Urothelium cell line (cell line): ENCODE measurements at regions not wholly inside any gene's neighbourhood (a gene's known extent, or its start where the extent isn't known, plus 50 kb on each side); places are given as distances from the start of the nearest gene placed in this dataset.
"Not testable (repeated sequence)": the region's sequence is repeated elsewhere in the genome, so short reads cannot be mapped to it uniquely, and the experiment has no call there.

Experiments used
- DNase-seq: peaks from one replicate; pipeline ENCODE4 v3.0.0; 2011; ENCODE audit warnings: low spot score, mixed read lengths
- FAIRE-seq: peaks from 2 replicates; lab custom pipeline; 2011; peaks lifted over from hg19 to GRCh38; lab: Jason Lieb, UNC

DNA sequence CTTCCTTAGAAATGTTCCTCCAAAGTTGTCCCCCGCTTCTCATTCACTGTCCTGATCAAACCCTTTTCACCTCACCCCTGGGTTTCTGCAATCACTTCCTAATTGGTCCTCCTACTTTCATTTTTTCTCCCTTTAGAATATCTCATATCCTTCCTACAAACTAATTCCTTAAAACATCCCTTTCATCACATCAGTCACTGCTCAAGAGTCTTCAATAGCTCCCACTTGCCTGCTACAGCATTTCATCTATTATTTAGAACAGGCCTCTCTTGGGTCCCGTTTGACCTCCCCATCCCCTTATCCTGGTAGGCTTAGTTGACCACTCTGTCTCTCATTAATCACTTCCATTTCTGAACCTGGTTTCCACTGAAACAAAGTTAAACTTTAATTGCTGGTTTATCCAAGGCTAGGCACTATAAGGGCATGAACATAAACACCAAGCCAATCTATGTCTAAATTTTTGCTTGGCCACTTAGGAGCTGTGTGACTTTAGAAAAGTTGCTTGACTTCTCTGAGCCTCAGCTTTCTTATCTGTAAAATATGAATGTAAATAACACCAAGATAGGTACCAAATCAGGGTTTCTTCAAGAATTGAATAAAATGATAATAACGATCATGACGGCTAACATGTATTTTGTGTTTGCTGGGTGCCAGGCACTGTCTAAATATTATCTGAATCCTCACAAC, 202.1 kb upstream of the WWC1 start:
- no peak for FAIRE-seq
- DNase-seq, result no peak

DNA sequence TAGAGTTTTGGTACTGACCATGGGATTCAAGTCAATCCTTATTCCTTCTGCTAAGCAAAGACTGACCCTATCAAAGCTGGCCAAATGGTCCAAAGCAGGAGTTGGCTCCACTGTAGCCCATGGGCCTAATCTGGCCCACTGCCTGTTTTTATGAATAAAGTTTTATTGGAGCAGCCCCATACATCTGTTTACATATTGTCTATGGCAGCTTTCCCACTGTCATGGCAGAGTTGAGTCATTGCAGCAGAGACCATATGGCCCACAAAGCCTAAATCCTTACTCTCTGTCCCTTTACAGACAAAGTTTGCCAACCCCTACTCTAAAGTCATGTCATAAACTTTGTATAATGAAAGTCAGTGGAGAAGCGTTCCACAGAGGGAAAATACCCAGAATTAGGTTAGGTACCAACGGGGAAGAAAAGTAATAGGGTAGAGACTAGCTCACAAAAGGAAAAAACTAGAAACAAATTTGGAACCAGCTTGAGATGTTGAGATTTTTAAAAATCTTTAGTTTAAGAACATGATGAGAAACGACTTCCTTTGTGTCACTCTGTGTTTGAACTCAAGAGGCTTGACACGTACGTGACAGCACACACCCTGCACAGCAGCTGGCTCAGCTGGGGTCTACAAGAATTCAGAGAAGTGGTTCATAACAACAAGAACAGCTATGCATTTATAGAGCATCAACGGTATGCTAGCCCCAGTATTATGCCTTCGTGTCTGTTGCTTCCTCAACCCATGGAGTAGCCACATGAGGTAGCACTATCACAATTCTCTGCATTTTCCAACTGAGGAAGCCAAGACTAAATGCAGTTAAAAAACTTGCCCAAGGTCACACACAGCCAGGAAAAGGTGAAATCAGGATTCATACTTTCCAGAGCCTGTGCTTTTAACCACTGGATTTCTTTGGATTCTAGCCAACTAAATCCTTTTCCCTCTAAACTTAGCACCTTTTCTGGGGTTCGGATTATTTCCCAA, 198.9 kb upstream of the WWC1 start:
- FAIRE-seq (no peak), DNase-seq (no peak)

- FAIRE-seq (no peak), DNase-seq (no peak)
These were observed 198.1 kb upstream of the WWC1 start for GRCh38 chr5:168093200-168093910.

- no peak for DNase-seq
- no peak for FAIRE-seq
These were observed 194.9 kb upstream of the WWC1 start for GRCh38 chr5:168096525-168096924.

- no peak for DNase-seq
- FAIRE-seq, result no peak
These were observed 193.4 kb upstream of the WWC1 start for GRCh38 chr5:168097876-168098653.

DNA sequence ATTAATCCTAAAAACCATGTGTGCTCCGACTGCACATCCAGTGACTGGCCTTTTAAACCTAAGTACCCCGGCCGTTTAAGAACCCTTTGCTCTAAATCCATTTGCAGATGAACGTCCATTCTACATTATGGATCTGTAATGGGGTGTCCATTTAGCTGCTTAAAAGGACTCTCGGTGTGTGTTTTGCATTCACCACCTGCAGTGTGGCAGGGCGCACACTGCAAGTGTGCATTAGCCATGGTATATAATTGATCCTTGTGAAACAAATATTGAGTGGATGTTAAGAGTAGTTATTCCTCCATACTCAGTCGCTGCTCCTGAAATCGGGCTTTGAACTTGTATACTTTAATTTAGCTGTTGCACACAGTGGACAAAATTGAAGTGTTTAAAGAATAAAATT, 190.1 kb upstream of the WWC1 start:
- DNase-seq (no peak), FAIRE-seq (no peak)

DNA sequence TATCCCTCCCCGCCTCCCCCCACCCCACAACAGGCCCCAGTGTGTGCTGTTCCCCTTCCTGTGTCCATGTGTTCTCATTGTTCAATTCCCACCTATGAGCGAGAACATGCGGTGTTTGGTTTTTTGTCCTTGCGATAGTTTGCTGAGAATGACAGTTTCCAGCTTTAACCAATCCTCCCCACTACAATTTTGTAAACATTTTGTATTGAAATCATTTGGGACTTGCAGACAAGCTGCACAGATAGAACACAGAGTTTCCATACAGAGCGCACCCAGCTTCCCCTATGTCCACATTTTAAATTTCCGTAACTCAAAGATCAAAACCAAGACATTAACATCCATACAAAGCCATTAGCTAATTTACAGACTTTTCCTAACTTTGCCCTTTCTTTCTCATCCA, 188.4 kb upstream of the WWC1 start:
- DNase-seq, result not testable (repeated sequence)
- peak; percentile 40 for FAIRE-seq

DNA sequence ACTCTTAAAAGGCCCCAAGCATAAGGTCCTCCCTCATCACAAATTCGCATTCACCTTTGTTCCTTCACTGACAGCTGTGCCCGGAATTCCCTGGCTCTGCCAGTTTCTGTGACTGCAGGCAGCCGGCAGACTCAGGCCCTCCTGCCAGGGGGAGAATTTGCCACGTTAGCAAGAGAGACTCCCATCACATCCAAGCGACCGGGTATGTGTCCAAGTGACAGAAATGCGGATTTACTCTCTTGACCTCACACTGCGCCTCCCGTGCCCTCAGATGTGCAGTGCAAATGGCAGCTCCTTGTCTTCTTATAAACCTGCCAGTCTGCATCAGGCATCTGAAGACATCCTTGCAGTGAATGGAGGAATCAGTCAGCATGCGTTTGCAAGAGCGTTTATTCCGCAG, 187.1 kb upstream of the WWC1 start:
- DNase-seq (no peak), FAIRE-seq (no peak)

- no peak for FAIRE-seq
- DNase-seq, result peak; percentile 32
These were observed 186.5 kb upstream of the WWC1 start for GRCh38 chr5:168104811-168105481.

- FAIRE-seq (peak; percentile 85), DNase-seq (peak; percentile 73)
These were observed 185.3 kb upstream of the WWC1 start for GRCh38 chr5:168106008-168106761.

- no peak for FAIRE-seq
These were observed 182.0 kb upstream of the WWC1 start for GRCh38 chr5:168109441-168109840.

DNA sequence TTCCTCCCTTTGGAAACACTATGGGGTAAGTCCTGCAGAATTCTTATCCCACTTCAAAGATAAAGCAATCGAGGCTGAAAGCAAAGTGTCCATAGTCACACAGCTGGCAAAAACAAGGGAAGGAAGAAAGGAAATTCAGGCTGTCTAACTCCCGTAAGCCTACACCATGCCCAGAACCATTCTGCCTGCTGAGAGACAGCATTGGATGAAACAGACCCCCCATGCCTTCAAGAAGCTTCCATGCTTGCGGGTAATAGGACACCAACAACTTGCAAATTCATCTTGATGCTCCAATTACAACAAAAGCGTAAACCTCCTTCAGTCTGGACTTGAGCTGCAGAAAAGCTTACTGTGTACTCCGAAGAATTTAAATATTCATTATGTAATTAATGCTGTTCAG, 181.1 kb upstream of the WWC1 start:
- DNase-seq (no peak), FAIRE-seq (no peak)

More at GRCh38 chr5:168109441-168109840, 182.0 kb upstream of the WWC1 start:
- no peak for DNase-seq

DNA sequence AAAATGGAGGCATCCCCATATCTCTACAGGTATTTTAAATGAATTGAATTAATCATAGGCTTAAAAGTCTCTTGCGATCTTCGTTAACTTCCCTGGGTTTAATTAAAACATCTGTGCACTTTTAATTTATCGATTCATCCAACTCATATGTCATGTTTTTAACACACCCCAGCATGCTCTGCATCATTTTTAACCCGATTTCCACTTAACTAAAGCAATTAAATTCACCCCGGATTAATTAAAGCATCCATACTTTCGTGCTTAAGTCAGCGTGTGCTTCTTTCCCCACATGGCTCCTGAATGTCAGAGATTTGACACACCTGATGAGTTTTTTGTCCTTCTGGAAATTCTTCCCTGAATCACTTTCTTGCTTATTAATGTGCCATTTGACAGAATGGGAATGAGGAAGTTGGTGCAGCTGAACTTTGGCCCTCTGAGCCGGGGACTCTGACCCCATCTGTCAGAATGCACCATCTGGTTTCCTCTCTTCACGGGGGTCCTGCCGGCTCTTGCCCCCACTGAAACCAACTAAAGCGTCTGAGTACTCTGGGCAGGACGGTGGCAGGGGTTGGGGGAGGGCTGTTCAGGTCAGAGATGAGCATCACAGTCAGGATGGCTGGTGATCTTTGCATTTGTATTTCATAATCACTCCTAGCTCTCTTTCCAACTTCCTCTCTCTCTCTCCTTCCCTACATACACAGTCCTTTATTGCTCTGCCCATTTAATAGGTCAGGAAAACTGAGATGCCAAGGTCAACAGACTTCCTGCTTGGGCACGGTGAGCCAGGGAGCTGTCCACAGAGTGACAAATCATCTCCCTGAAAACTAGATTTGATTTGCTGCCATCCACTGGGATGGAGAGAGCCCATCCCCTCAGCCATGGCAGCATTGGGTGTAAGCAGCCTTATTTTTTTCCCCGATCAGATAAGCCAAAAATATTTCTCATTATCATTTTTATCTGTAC, 180.3 kb upstream of the WWC1 start:
- no peak for DNase-seq

GRCh38 chr5:168114444-168115017, 176.9 kb upstream of the WWC1 start:
- FAIRE-seq (no peak), DNase-seq (peak; percentile 66)

More for the DNA sequence above, 180.3 kb upstream of the WWC1 start:
- FAIRE-seq, result no peak

DNA sequence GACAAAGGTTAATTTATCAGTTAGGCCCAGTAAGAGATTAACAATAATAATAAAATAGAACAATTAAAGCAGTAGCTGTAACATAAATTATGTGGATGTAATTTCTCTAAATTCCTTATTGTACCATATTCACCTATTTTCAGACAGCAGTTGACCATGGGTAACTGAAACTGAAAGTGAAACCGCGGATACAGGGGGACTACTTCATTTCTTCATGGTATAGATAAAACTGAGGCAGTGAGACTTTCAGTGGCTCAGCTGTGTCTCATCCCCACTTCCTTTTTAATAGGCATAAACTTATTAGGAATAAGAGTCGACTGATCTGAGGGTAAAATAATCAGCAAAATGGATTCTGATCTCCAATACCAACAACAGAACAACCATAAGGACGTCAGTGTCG, 174.0 kb upstream of the WWC1 start:
- no peak for FAIRE-seq

GRCh38 chr5:168118042-168118668, 173.3 kb upstream of the WWC1 start:
- FAIRE-seq, result no peak
- no peak for DNase-seq

More for the DNA sequence above, 174.0 kb upstream of the WWC1 start:
- DNase-seq, result no peak

GRCh38 chr5:168120401-168121137, 170.9 kb upstream of the WWC1 start:
- no peak for DNase-seq
- no peak for FAIRE-seq
